Thoracic aorta (tissue), 2 donors: ENCODE measurements at regions not wholly inside any gene's neighbourhood (a gene's known extent, or its start where the extent isn't known, plus 50 kb on each side); places are given as distances from the start of the nearest gene placed in this dataset.

Source experiments
- ATAC-seq: fragments of 150-250 bp; one replicate; pipeline ENCODE4 v1.8.0; 2017; ENCODE audit warnings: low read depth; ENCODE audit not compliant: insufficient number of reproducible peaks, low FRiP score
- DNase-seq: peaks from one replicate; pipeline ENCODE4 v3.0.0-alpha.2; 2020; ENCODE audit warnings: low spot score
- H3K27ac ChIP-seq, 2 donors: fragments of 200-600 bp; sonication (generic); 1 replicate in 1 of 2; 2 replicates in 1 of 2; pipeline ENCODE4 v1.5.1; 2016; ENCODE audit warnings: mild to moderate bottlenecking in 2 of 2, moderate library complexity in 2 of 2
- H3K27me3 ChIP-seq: fragments of 200-600 bp; sonication (generic); replicated peaks from 2 replicates; pipeline ENCODE4 v1.6.0; 2016; ENCODE audit warnings: mild to moderate bottlenecking; ENCODE audit not compliant: insufficient read depth
- H3K36me3 ChIP-seq: fragments of 200-600 bp; sonication (generic); one replicate; pipeline ENCODE4 v1.5.1; 2016
- H3K4me1 ChIP-seq, 2 donors: fragments of 200-600 bp; sonication (generic); 1 replicate in 1 of 2; 2 replicates in 1 of 2; pipeline versions ENCODE4 v1.5.1 to v1.6.0; 2016; ENCODE audit warnings: low read depth in 2 of 2, mild to moderate bottlenecking in 1 of 2; ENCODE audit not compliant: control insufficient read depth in 1 of 2
- H3K4me3 ChIP-seq: fragments of 200-600 bp; sonication (generic); 2 replicates; pipeline ENCODE4 v1.5.1; 2016; ENCODE audit warnings: mild to moderate bottlenecking
- H3K9me3 ChIP-seq: fragments of 200-600 bp; sonication (generic); 2 replicates; pipeline ENCODE4 v1.5.1; 2016
- CTCF ChIP-seq: fragments of 200-600 bp; sonication (generic); IDR thresholded peaks from one replicate; pipeline ENCODE4 v1.5.1; 2019; ENCODE audit warnings: antibody characterized with exemption

- H3K4me1 ChIP-seq, result no peaks in the 10 kb centered on the region
- H3K4me3 ChIP-seq, result no peak overlapping the region
- no peaks in the 10 kb centered on the region for H3K9me3 ChIP-seq
- no peaks in the 10 kb centered on the region for H3K36me3 ChIP-seq
- H3K27me3 ChIP-seq, result no peaks in the 10 kb centered on the region
- TF ChIP-seq CTCF, result no peak
- no peak overlapping the region for H3K27ac ChIP-seq
- DNase-seq, result no peak
- no peak for ATAC-seq
These were observed 239.7 kb upstream of the SEMA3D start for GRCh38 chr7:85426487-85426960.

- ATAC-seq (no peak), DNase-seq (no peak)
- H3K4me1 ChIP-seq, result no peaks in the 10 kb centered on the region
- no peaks in the 10 kb centered on the region for H3K27me3 ChIP-seq
- H3K27ac ChIP-seq, result no peak overlapping the region
- no peak for TF ChIP-seq CTCF
- H3K4me3 ChIP-seq, result no peak overlapping the region
- no peaks in the 10 kb centered on the region for H3K9me3 ChIP-seq
- H3K36me3 ChIP-seq, result no peaks in the 10 kb centered on the region
These were observed 237.4 kb upstream of the SEMA3D start for GRCh38 chr7:85424298-85424697.

DNA sequence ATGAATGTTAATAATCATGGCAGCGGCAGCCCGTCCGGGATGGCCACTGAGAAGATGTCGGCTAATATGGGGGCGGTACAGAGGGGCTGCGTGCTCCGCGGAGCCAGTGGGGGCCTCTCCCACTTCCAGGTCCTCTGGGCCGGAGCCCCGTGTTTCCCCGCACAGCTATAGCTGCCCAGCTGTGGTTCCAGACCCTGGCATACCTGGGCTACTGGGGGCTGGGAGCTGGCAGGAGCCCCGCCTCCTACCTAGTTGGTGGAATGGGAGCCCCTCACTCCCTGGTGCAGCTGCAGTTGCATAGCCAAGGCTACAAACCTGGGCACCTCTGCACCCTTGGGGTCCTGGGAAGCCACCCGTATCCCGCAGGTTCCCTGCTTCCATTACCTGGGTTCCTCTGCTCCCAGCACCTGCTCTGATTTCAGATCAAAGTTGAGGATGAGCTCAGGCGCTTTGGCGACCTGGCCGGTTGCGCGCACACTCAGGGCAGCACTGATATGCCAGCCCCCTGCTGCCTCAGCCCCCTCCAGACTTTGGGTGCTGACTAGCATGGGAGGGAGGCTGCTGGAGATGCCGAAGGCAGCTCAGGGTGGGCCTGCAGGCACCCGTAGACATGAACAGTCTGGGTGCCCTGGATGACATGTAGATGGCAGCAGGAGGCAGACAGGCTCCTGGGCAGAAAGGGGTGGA, 236.5 kb upstream of the SEMA3D start:
- DNase-seq, result no peak
- no peak for ATAC-seq

GRCh38 chr7:85415743-85416142, 228.9 kb upstream of the SEMA3D start:
- no peaks in the 10 kb centered on the region for H3K4me1 ChIP-seq
- ATAC-seq, result no peak
- H3K36me3 ChIP-seq, result no peaks in the 10 kb centered on the region
- DNase-seq, result no peak
- no peaks in the 10 kb centered on the region for H3K9me3 ChIP-seq
- H3K4me3 ChIP-seq, result no peak overlapping the region
- TF ChIP-seq CTCF, result no peak
- no peak overlapping the region for H3K27ac ChIP-seq
- H3K27me3 ChIP-seq, result no peaks in the 10 kb centered on the region

More for the DNA sequence above, 236.5 kb upstream of the SEMA3D start:
- no peak for TF ChIP-seq CTCF
- Histone ChIP-seq H3K27ac (no peak overlapping the region), H3K4me1 (no peaks in the 10 kb centered on the region), H3K4me3 (no peak overlapping the region), H3K36me3 (no peaks in the 10 kb centered on the region), H3K9me3 (no peaks in the 10 kb centered on the region), H3K27me3 (no peaks in the 10 kb centered on the region)

DNA sequence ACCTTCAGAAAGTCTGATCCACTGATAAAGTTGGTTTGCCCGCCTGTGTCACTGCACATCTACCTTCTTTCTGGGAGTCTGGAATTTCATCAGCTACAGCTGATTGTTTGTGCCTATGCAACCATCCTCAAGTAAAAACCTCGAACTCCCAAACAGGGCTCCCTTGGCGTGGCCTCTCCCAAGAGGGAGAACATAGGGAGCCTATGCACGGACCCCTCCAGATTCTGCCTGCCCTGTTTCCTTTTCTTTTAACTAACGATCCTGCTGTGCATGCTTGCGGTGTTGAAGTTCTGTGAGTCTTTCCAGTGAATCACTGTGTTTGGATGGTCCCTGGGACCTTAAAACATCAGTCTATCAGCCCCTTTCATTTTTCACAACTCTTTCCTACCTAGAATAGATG, 226.9 kb upstream of the SEMA3D start:
- H3K9me3 ChIP-seq, result no peaks in the 10 kb centered on the region
- no peak for TF ChIP-seq CTCF
- ATAC-seq (no peak), DNase-seq (no peak)
- H3K4me3 ChIP-seq, result no peak overlapping the region
- no peaks in the 10 kb centered on the region for H3K27me3 ChIP-seq
- H3K36me3 ChIP-seq, result no peaks in the 10 kb centered on the region
- H3K27ac ChIP-seq, result no peak overlapping the region
- no peaks in the 10 kb centered on the region for H3K4me1 ChIP-seq
